GM23248 (cell line): ENCODE measurements at regions not wholly inside any gene's neighbourhood (a gene's known extent, or its start where the extent isn't known, plus 50 kb on each side); places are given as distances from the start of the nearest gene placed in this dataset.

Experiments
- EZH2 ChIP-seq: fragments of 200-600 bp; sonication (generic); IDR thresholded peaks from 2 replicates; pipeline ENCODE4 v1.6.1; 2018; ENCODE audit warnings: antibody characterized with exemption, mild to moderate bottlenecking; ENCODE audit not compliant: insufficient read depth, poor library complexity, severe bottlenecking
- EZH2phosphoT487 ChIP-seq: fragments of 200-600 bp; sonication (generic); IDR thresholded peaks from 2 replicates; pipeline ENCODE4 v1.6.1; 2018; ENCODE audit warnings: antibody characterized with exemption, moderate library complexity, mild to moderate bottlenecking, low read depth; ENCODE audit not compliant: insufficient read depth

GRCh38 chr20:52098186-52098585 is 93.4 kb downstream of the ZFP64 start:
- TF ChIP-seq EZH2 (no peak), EZH2phosphoT487 (no peak)
